ENCODE measurements at regions not wholly inside any gene's neighbourhood (a gene's known extent, or its start where the extent isn't known, plus 50 kb on each side); places are given as distances from the start of the nearest gene placed in this dataset.
"Not testable (repeated sequence)": the region's sequence is repeated elsewhere in the genome, so short reads cannot be mapped to it uniquely, and the experiment has no call there.

DNA sequence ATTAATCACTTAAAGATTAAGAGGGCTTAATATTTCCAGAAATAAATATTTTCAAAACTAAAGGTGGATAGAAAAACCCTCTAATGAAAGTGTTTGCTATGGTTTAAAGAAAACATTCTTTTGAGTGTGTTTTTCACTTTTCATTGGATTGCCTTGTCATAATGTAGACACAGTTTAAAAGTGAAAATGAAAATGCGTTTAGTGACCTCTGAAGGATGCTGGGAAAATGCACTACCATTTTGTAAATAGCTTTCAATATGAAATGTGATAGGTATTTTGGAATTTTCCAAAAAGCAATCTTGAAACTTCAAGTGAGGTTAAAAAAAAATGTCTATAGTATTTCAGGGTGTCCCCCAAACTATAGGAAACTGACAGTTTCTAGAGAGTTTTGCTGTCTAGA, 642.2 kb downstream of the C4orf33 start:
- DNase-seq: no peak

DNA sequence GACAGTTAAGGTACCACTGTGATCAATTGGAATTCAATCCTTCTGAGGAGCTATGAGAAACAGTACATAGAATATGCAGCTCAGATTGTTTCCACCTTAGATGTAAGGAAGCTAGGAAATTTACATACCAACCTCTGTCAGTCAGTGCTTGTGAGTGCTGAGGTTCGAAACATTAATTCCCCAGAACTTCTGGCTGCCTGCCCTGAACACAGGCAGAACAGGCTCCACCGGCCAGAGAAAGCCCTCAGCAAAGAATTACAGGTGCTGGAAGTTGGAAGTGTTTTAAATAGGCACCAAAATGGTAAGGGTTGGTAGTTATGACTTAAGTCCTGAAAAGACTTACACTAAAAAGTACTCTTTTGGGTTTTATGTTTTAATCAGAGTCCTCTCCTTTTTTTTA, 651.8 kb downstream of the C4orf33 start:
- no peak for DNase-seq

GRCh38 chr4:129748991-129749390, 653.0 kb downstream of the C4orf33 start:
- no peak for DNase-seq

DNA sequence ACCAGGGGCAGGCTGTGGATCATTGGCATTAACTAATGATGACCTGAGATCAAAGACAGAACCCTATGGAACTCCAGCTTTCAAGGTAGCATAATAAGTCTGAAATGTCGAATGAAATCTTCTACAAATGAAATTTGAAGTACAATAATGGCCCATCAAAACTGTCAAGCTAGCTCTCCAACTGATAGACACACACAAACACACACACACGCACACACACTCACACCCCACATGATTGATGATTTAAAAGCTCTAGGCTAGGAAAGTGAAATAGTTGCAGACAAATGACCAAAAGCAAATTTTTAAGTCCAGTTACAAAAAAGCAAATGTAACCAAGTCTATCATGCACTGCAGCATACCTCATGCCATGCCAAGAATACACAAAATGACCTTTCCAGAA, 655.7 kb downstream of the C4orf33 start:
- DNase-seq: no peak

DNA sequence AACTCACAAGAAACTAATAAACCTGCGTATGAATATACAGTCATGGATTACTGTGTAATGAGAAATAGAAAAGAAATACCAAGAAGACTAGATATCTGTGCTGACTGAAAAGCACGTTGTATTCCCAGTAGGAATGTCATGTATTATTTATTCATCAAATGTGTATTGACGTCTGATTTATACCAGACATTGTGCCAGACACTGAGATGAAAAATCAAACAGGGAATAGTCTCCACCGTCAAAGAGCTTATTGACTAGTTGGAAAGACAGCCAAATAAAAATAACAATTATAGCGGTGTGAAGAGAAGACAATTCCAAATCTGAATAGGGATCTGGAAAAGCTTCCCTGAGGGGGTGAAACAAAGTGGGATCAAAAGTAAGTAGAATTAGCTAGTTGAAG, 687.6 kb downstream of the C4orf33 start:
- DNase-seq: no peak

GRCh38 chr4:129788486-129788885, 692.5 kb downstream of the C4orf33 start:
- no peak for DNase-seq

- DNase-seq: no peak
Measured at GRCh38 chr4:129804461-129804981, 708.6 kb downstream of the C4orf33 start.

DNA sequence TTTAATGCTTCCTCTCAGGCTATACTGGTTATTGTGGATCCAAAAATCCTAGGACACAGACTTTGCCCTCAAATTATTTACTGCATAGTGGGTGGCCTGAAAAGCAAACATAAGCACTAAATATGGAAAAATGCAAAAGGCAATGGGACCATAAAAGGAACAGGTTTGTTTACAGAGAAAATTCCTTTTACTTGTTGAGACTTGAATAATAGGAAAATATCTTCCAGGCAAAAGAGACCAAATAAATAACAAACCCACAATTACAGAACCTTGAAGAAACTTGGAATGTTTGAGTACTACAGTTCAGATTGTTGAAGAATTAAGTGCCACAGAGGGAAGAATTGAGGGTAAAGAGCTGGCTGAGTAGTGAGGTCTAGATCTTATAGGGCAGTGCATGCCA, 711.0 kb downstream of the C4orf33 start:
- DNase-seq: no peak

- DNase-seq: no peak
Measured at GRCh38 chr4:129808242-129808641, 712.3 kb downstream of the C4orf33 start.

GRCh38 chr4:129821073-129821472, 725.1 kb downstream of the C4orf33 start:
- no peak for DNase-seq

DNA sequence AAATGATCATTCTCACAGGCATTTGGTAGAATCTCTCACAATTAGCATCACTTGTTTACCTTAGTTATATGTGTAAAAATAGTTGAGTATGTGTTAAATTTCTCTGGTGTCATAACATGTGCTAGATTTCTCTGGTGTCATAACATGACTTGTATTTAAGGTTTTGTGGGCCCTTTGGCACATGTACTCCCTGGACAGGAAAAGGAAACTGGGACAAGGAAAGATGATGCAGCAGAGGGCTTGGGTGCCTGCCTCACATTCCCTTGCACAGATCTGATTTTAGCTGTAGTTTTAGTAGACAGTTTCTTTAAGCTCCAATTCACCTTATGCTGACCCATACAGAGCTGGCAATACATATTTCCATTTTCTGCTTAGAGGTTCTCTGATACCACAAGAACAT, 726.0 kb downstream of the C4orf33 start:
- no peak for DNase-seq

DNA sequence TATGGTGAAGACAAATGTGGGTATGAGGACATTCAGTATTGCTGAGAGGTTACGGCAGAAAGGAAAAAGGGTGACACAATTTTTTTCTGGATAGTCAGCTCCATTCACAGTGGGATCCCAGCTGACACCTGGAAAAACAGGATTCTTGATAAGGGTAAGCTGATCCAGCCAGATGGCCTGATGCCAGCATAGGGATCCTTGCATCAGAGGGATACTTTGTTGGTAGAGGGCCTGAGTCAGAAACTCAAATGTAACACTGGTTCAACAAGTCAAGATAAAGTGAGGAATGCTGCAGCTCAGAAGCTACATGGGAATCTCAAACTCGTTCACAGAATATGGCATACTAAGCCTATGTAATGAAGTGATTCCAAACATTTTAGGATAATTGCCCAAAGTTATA, 726.7 kb downstream of the C4orf33 start:
- peak; percentile 51 for DNase-seq

DNA sequence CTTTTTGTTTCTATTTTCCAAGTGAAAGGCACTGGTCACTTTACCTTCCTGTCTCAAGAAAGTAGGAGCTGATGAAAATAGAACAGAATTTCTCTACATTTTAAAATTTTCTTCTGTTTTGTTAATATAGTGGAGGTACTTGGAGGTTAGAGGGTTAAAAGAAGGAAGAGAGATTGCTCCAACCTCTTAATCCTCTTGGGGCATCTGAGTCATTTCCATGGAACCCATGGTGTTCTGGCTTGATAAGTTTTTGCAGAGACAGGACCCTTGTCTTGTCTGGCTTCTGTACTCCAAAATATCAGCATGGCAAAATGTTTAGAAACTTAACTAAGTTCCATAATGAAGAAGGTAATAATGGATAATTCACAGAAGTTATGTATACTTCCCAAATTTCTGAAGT, 727.2 kb downstream of the C4orf33 start:
- peak; percentile 15 for DNase-seq

DNA sequence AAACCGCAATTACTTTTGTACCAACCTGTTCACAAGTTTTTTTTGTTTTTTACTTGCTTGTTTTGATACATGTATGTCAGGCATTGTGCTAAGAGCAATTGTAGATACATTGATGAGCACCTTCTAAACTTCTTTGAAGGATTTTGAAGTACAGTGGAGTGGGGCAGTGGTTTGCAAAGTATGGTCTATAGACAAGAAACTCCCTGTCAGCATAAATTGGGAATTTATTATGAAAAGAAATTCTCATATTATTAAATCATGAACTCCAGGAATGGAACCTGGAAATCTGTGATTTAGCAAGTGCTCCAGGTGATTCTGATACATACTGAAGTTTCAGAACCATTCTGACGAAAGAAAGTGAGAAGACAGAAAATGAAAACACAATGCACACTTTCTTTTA, 733.4 kb downstream of the C4orf33 start:
- no peak for DNase-seq

- DNase-seq: peak; percentile 32
Measured at GRCh38 chr4:129839687-129840086, 743.7 kb downstream of the C4orf33 start.

DNA sequence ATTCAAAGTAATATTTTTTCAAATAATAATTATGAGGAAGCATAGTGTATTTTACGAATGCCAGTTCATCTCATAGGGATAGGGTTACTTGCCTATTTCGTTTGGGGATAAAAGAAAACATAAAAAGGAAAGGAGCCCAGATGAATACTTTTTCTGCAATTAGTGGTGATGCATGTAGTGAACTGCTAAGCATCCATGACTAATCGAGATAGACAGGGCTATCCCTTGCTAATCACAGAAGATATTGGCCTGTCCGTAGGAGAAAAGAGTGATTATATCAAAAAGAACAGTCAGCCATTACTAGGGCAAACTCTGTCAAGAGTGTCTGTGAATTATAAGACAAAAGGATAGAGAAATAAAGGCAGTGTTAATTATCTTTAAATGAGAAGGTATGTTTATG, 746.1 kb downstream of the C4orf33 start:
- DNase-seq: no peak

DNA sequence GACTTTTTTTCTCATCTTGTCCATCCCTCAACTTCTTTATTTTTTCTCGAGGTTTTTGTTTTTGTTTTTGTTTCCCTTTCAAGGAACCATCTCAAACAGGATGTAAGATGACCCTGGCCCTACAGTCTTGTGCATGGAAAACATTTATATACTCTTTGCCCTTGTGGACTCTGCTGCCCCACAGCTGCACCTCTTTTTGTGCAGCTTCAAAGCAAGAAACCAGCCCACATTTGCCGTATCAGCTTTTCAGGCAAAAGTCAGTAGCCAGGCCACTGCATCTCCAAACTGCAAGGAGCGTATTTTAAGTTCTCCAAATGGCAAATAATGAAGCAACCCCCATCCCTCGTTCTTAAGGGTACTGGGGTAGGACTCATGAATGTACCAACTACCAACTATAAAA, 756.5 kb downstream of the C4orf33 start:
- DNase-seq: no peak

DNA sequence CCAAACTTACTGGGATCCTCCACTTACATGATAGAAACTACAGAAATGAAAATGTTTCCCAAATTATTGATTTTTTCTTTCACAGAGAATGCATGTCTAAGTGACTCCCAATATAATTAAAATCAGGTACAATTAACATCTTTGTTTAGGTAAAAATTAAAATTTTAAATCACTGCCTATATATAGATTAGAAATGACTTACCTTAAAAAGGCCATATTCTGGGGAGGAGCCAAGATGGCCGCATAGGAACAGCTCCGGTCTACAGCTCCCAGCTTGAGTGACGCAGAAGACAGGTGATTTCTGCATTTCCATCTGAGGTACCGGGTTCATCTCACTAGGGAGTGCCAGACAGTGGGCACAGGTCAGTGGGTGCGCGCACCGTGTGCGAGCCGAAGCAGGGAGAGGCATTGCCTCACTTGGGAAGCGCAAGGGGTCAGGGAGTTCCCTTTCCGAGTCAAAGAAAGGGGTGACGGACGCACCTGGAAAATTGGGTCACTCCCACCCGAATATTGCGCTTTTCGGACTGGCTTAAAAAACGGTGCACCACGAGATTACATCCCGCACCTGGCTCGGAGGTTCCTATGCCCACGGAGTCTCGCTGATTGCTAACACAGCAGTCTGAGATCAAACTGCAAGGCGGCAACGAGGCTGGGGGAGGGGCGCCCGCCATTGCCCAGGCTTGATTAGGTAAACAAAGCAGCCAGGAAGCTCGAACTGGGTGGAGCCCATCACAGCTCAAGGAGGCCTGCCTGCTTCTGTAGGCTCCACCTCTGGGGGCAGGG, 757.9 kb downstream of the C4orf33 start:
- not testable (repeated sequence) for DNase-seq

DNA sequence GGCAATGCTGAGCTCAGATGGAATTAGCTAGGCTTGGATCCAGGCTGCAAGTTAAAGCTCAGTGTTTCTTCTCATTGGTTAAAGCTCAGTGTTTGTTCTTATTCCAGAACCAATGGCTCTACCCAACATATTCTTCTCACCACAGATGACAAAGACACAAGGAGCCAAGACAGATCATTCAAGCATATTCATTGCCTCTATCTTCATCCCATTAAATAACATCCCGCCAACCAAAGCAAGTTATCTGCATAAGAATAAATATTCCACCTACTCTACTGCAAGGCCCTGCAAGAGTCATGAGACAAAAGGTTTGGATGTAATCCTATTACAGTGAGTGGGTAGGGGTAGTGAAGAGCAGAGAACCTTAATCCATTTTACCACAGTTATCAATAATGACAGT, 766.5 kb downstream of the C4orf33 start:
- DNase-seq: no peak

DNA sequence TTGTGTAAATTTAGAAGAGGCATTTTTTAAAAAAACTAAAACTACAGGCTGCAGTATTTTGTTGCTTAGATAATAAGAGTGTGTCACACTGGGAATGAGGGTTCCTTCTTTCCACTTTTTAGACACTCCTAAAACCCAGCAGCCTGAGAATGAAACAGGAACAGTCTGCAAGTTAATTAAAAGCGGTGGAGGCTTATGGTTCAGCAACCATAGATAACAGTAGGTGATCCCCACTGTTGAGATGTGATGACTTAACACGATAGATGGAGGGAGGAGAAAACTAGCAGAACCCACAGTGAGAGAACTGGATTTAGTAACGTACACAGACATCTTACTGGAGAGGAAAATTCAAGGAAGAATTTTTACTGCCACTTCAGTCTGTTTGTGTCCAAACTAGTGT, 767.3 kb downstream of the C4orf33 start:
- DNase-seq: no peak

DNA sequence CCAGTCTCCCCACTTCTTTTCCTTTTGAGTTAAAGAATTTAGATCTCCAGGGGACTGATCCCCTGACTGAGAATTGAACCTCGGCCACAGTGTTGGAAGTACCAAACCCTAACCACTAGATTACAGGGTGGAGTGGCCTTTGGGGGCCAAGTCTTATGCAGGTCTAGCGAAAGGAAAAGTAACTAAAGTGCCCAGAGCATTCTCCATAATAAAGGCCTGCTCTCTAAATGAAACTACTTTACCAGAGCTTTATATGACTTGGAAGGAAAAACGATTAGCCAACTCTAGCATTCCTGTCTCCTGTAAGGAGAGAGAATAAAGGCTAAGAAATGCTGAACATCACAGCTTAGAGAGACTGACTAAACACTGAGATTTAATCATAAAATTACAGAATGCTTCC, 788.0 kb downstream of the C4orf33 start:
- no peak for DNase-seq

- no peak for DNase-seq
Measured at GRCh38 chr4:129897111-129897510, 801.2 kb downstream of the C4orf33 start.

DNA sequence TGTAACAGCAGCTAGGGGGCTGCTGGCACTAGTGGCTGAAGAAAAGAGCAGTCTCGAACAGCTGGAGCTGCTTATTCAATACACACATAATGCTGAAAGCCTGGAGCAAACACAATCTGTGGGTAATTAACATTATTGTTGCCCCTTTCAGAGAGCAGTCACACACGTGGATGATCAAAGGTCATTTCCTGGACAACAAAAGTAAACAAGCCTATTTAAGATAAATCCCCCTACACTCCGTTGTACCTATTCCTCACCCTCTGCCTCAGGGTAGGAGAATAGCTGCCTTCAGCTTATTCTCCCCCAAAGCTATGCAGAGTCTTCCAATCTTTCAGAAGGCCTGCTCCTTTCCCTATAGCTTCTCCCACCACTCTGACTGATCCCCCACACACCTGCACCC, 803.9 kb downstream of the C4orf33 start:
- DNase-seq: no peak

- no peak for DNase-seq
Measured at GRCh38 chr4:129900430-129900953, 804.5 kb downstream of the C4orf33 start.

GRCh38 chr4:129901205-129901604, 805.3 kb downstream of the C4orf33 start:
- DNase-seq: no peak

Data from fibroblast of upper back skin (primary cell).